ENCODE measurements at regions not wholly inside any gene's neighbourhood (a gene's known extent, or its start where the extent isn't known, plus 50 kb on each side); places are given as distances from the start of the nearest gene placed in this dataset.

GRCh38 chr13:44089452-44089851 lies 209.7 kb downstream of the LACC1 start:
- no peak for TF ChIP-seq TAF1 (IDR thresholded peaks at IDR 0.05; ENCODE audit: borderline replicate concordance, insufficient read depth, low read length)
- no peak for TF ChIP-seq POLR2AphosphoS5 (IDR thresholded peaks at IDR 0.05; ENCODE audit: low read depth, low read length)
- TF ChIP-seq SIN3A (IDR thresholded peaks at IDR 0.05; ENCODE audit: borderline replicate concordance, insufficient read depth, low read length): no peak
- TF ChIP-seq REST (IDR thresholded peaks at IDR 0.05; ENCODE audit: insufficient read depth in 1 of 2, low read depth in 2 of 2, low read length in 2 of 2): no peak
- no peak for TF ChIP-seq FOXP2 (optimal IDR thresholded peaks at IDR 0.05; ENCODE audit: borderline replicate concordance, extremely low read depth, extremely low read length, insufficient read depth)

Data from PFSK-1 (cell line).